Middle frontal gyrus (tissue), 1 donor: ENCODE measurements at regions not wholly inside any gene's neighbourhood (a gene's known extent, or its start where the extent isn't known, plus 50 kb on each side); places are given as distances from the start of the nearest gene placed in this dataset.

Experiments used
- DNase-seq: peaks from one replicate; pipeline ENCODE4 v3.0.0-alpha.2; 2015; ENCODE audit warnings: low spot score; ENCODE audit errors: extremely low spot score

GRCh38 chrX:57848857-57849256, 61.4 kb downstream of the ZXDA start:
- DNase-seq, result no peak

GRCh38 chrX:57822818-57823217, 87.4 kb downstream of the ZXDA start:
- DNase-seq, result no peak

GRCh38 chrX:57822398-57822797, 87.9 kb downstream of the ZXDA start:
- DNase-seq, result no peak

GRCh38 chrX:57821703-57822387, 88.4 kb downstream of the ZXDA start:
- peak; percentile 3 for DNase-seq

GRCh38 chrX:57817302-57817701, 93.0 kb downstream of the ZXDA start:
- DNase-seq, result no peak

GRCh38 chrX:57772637-57773036, 92.6 kb upstream of the NLRP2B start:
- no peak for DNase-seq

GRCh38 chrX:57771689-57772088, 91.6 kb upstream of the NLRP2B start:
- DNase-seq, result no peak

GRCh38 chrX:57752866-57753265, 72.8 kb upstream of the NLRP2B start:
- DNase-seq, result no peak

GRCh38 chrX:57741107-57741506, 61.0 kb upstream of the NLRP2B start:
- DNase-seq, result no peak

- DNase-seq, result no peak
Measured at GRCh38 chrX:57737881-57738280, 57.8 kb upstream of the NLRP2B start.
